ENCODE measurements at regions not wholly inside any gene's neighbourhood (a gene's known extent, or its start where the extent isn't known, plus 50 kb on each side); places are given as distances from the start of the nearest gene placed in this dataset.

DNA sequence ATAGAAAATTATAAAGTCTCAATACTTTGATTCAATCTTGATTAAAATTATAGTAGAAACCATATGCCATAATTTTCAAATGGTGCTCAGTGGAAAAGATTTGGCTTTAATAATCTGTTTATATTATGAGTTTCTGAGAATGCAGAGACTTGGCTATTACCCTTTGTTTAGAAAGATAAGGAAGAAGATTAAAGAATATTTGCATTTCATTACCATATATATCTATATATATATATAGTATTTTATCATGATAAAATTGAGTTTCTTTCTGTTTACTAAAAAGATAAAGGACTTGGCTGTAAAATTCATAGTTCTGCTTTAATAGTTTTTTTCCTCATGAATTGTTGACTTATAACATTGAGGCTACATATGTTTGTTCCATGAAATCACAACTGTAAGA lies 679.3 kb upstream of the MAP3K7 start (continued):
- TF ChIP-seq, protein P1, sequence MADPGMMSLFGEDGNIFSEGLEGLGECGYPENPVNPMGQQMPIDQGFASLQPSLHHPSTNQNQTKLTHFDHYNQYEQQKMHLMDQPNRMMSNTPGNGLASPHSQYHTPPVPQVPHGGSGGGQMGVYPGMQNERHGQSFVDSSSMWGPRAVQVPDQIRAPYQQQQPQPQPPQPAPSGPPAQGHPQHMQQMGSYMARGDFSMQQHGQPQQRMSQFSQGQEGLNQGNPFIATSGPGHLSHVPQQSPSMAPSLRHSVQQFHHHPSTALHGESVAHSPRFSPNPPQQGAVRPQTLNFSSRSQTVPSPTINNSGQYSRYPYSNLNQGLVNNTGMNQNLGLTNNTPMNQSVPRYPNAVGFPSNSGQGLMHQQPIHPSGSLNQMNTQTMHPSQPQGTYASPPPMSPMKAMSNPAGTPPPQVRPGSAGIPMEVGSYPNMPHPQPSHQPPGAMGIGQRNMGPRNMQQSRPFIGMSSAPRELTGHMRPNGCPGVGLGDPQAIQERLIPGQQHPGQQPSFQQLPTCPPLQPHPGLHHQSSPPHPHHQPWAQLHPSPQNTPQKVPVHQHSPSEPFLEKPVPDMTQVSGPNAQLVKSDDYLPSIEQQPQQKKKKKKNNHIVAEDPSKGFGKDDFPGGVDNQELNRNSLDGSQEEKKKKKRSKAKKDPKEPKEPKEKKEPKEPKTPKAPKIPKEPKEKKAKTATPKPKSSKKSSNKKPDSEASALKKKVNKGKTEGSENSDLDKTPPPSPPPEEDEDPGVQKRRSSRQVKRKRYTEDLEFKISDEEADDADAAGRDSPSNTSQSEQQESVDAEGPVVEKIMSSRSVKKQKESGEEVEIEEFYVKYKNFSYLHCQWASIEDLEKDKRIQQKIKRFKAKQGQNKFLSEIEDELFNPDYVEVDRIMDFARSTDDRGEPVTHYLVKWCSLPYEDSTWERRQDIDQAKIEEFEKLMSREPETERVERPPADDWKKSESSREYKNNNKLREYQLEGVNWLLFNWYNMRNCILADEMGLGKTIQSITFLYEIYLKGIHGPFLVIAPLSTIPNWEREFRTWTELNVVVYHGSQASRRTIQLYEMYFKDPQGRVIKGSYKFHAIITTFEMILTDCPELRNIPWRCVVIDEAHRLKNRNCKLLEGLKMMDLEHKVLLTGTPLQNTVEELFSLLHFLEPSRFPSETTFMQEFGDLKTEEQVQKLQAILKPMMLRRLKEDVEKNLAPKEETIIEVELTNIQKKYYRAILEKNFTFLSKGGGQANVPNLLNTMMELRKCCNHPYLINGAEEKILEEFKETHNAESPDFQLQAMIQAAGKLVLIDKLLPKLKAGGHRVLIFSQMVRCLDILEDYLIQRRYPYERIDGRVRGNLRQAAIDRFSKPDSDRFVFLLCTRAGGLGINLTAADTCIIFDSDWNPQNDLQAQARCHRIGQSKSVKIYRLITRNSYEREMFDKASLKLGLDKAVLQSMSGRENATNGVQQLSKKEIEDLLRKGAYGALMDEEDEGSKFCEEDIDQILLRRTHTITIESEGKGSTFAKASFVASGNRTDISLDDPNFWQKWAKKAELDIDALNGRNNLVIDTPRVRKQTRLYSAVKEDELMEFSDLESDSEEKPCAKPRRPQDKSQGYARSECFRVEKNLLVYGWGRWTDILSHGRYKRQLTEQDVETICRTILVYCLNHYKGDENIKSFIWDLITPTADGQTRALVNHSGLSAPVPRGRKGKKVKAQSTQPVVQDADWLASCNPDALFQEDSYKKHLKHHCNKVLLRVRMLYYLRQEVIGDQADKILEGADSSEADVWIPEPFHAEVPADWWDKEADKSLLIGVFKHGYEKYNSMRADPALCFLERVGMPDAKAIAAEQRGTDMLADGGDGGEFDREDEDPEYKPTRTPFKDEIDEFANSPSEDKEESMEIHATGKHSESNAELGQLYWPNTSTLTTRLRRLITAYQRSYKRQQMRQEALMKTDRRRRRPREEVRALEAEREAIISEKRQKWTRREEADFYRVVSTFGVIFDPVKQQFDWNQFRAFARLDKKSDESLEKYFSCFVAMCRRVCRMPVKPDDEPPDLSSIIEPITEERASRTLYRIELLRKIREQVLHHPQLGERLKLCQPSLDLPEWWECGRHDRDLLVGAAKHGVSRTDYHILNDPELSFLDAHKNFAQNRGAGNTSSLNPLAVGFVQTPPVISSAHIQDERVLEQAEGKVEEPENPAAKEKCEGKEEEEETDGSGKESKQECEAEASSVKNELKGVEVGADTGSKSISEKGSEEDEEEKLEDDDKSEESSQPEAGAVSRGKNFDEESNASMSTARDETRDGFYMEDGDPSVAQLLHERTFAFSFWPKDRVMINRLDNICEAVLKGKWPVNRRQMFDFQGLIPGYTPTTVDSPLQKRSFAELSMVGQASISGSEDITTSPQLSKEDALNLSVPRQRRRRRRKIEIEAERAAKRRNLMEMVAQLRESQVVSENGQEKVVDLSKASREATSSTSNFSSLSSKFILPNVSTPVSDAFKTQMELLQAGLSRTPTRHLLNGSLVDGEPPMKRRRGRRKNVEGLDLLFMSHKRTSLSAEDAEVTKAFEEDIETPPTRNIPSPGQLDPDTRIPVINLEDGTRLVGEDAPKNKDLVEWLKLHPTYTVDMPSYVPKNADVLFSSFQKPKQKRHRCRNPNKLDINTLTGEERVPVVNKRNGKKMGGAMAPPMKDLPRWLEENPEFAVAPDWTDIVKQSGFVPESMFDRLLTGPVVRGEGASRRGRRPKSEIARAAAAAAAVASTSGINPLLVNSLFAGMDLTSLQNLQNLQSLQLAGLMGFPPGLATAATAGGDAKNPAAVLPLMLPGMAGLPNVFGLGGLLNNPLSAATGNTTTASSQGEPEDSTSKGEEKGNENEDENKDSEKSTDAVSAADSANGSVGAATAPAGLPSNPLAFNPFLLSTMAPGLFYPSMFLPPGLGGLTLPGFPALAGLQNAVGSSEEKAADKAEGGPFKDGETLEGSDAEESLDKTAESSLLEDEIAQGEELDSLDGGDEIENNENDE (IDR thresholded peaks at IDR 0.05; ENCODE audit: insufficient replicate concordance, low read length) = no peak
- no peak for TF ChIP-seq SIRT6 (IDR thresholded peaks at IDR 0.05; ENCODE audit: low read length)
- no peak for TF ChIP-seq GTF2F1 (IDR thresholded peaks at IDR 0.05; ENCODE audit: borderline replicate concordance, low read depth, low read length)
- no peak for TF ChIP-seq RNF2 (IDR thresholded peaks at IDR 0.05; ENCODE audit: borderline replicate concordance, low read depth, low read length, missing control alignments, poor library complexity, severe bottlenecking)
- TF ChIP-seq GABPA (IDR thresholded peaks at IDR 0.05; ENCODE audit: borderline replicate concordance, insufficient read depth, low read length) = no peak
- no peak for TF ChIP-seq MAX (IDR thresholded peaks at IDR 0.05)
- no peak for TF ChIP-seq ATF2 (IDR thresholded peaks at IDR 0.05; ENCODE audit: low read length)
- TF ChIP-seq FOSL1 (IDR thresholded peaks at IDR 0.05; ENCODE audit: insufficient read depth, low read depth, low read length) = no peak

Measured in H1 (cell line).